ENCODE measurements at regions not wholly inside any gene's neighbourhood (a gene's known extent, or its start where the extent isn't known, plus 50 kb on each side); places are given as distances from the start of the nearest gene placed in this dataset.

- Histone ChIP-seq H4K20me1 (ENCODE audit: control insufficient read depth, insufficient read depth, insufficient read length) (no peaks in the 10 kb centered on the region), H2AFZ (ENCODE audit: low read length) (no peak overlapping the region), H2AK5ac (ENCODE audit: insufficient read length, low read length) (no peak overlapping the region), H3K4ac (ENCODE audit: low read depth, low read length) (no peak overlapping the region), H3K27ac (ENCODE audit: insufficient read length, low read depth, low read length) (no peak overlapping the region), H2BK12ac (ENCODE audit: insufficient read length, low read depth, low read length) (no peak overlapping the region), H3K27me3 (ENCODE audit: insufficient read depth, low read length) (no peaks in the 10 kb centered on the region), H3K9ac (ENCODE audit: extremely low read depth, insufficient read length, low read length) (no peak overlapping the region), H3K18ac (ENCODE audit: insufficient read length, low read depth, low read length) (no peak overlapping the region), H2BK15ac (ENCODE audit: low read depth, low read length) (no peak overlapping the region), H4K5ac (ENCODE audit: insufficient read length, low read depth, low read length) (no peak overlapping the region), H3K56ac (ENCODE audit: insufficient read length, low read depth, low read length) (no peak overlapping the region), H3K23ac (ENCODE audit: insufficient read length, low read depth, low read length) (no peak overlapping the region), H3K79me1 (ENCODE audit: insufficient read depth, low read depth, low read length, poor library complexity, severe bottlenecking) (no peaks in the 10 kb centered on the region), H4K8ac (replicated peaks; ENCODE audit: insufficient read length, low read depth, low read length) (no peak overlapping the region), H3K14ac (ENCODE audit: insufficient read depth, low read length) (no peak overlapping the region), H3T11ph (ENCODE audit: low read length) (no peak overlapping the region), H3K4me2 (ENCODE audit: insufficient read depth, insufficient read length, low read length) (no peak overlapping the region), H3K79me2 (ENCODE audit: insufficient read depth, low read length) (no peaks in the 10 kb centered on the region), H3K4me1 (ENCODE audit: insufficient read depth, low read length) (no peaks in the 10 kb centered on the region), H3K23me2 (ENCODE audit: insufficient read length, low read depth, low read length, poor library complexity, severe bottlenecking) (no peaks in the 10 kb centered on the region), H2BK120ac (ENCODE audit: low read depth, low read length, poor library complexity, severe bottlenecking) (no peak overlapping the region), H2BK5ac (ENCODE audit: insufficient read length, low read length) (no peak overlapping the region), H2BK20ac (ENCODE audit: low read depth, low read length, poor library complexity, severe bottlenecking) (no peak overlapping the region), H4K91ac (ENCODE audit: insufficient read length, low read depth, low read length) (no peak overlapping the region), H3K9me3 (ENCODE audit: control insufficient read depth, low read depth, low read length) (no peaks in the 10 kb centered on the region)
- Mint-ChIP-seq H3K9me3 (no peaks in the 10 kb centered on the region), H3K4me3 (no peak overlapping the region; a peak in 1 of 5 replicates), H3K27ac (no peak overlapping the region; a peak in 1 of 7 replicates), H3K27me3 (ENCODE audit: low read depth) (no peaks in the 10 kb centered on the region), H3K4me1 (peaks cover 9 to 21% of the 10 kb centered on the region in 2 experiments), H3K36me3 (ENCODE audit: insufficient read depth in 1 of 3, low read depth in 3 of 3) (no peaks in the 10 kb centered on the region)
- no CpG with 5 or more reads among the region's 13 CpGs for WGBS (ENCODE audit: extremely low coverage, insufficient read length, low lambda C conversion rate)
- DNase-seq = peak; percentile 25
- TF ChIP-seq CTCF (conservative IDR thresholded peaks at IDR 0.05) = no peak
These were observed 85.3 kb upstream of the PPP2R2D start for GRCh38 chr10:131815266-131816156.
